Astrocyte (in vitro differentiated cells and primary cell): ENCODE measurements at regions not wholly inside any gene's neighbourhood (a gene's known extent, or its start where the extent isn't known, plus 50 kb on each side); places are given as distances from the start of the nearest gene placed in this dataset.

Experiments
- CTCF ChIP-seq: IDR thresholded peaks from 2 replicates; pipeline ENCODE4 v1.5.1; 2011; ENCODE audit warnings: low read depth, mild to moderate bottlenecking, inconsistent platforms, low read length, moderate library complexity; ENCODE audit not compliant: insufficient read depth
- EZH2 ChIP-seq: IDR thresholded peaks from 2 replicates; pipeline ENCODE4 v1.6.1; 2012; ENCODE audit warnings: mild to moderate bottlenecking, low read length, inconsistent platforms; ENCODE audit not compliant: insufficient read depth

DNA sequence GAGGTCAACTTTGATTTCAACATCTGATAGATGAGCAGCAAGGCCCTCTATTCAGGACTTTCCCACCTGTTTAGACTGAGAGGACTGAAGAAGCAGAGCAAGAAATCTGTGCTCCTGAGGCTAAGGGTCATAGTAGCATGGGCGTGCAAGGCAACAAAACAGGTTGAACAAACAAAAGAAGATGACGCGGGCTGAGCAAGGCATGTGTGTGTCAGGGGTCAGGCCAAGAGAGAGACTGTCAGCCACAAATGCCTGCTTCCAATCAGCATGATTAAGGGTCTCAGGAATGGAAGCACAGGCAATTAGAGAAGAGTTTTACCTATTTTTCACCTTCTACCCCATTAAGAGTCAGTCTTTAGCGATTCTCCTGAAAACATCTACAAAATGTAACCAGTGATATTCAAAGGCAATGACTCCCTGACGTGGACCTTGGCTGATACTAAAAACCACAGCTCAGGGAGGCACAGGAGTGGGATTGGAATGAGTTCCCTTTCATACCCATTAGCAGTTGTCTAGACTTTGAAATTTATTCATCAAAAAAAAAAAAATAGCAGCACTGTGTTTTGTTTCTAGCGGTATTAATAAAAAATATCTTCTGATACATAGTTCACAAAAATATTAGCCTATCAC is 81.9 kb downstream of the DYNAP start:
- TF ChIP-seq CTCF (no peak), EZH2 (no peak)
